Liver (tissue), 7 donors: ENCODE measurements at regions not wholly inside any gene's neighbourhood (a gene's known extent, or its start where the extent isn't known, plus 50 kb on each side); places are given as distances from the start of the nearest gene placed in this dataset.
"Not testable (repeated sequence)": the region's sequence is repeated elsewhere in the genome, so short reads cannot be mapped to it uniquely, and the experiment has no call there.

Experiments
- DNase-seq: peaks from one replicate; pipeline ENCODE4 v3.0.0-alpha.2; 2017; ENCODE audit warnings: low spot score
- H3K27ac ChIP-seq, 2 donors: one replicate each; pipeline ENCODE4 v1.7.0; 2013; ENCODE audit warnings: inconsistent platforms in 2 of 2, low read length in 2 of 2, control low read depth in 1 of 2, low read depth in 1 of 2, mild to moderate bottlenecking in 1 of 2
- H3K27me3 ChIP-seq, 4 donors: one replicate each; pipeline versions ENCODE4 v1.6.1 to v1.7.0; 2013; ENCODE audit warnings: low read length in 3 of 4, inconsistent platforms in 1 of 4, mild to moderate bottlenecking in 1 of 4, moderate library complexity in 1 of 4; ENCODE audit not compliant: control insufficient read depth in 4 of 4, insufficient read depth in 4 of 4
- H3K36me3 ChIP-seq, 4 donors: one replicate each; pipeline versions ENCODE4 v1.6.1 to v1.7.0; 2013; ENCODE audit warnings: low read length in 3 of 4, mild to moderate bottlenecking in 3 of 4, low read depth in 1 of 4, moderate library complexity in 1 of 4; ENCODE audit not compliant: control insufficient read depth in 4 of 4, insufficient read depth in 3 of 4
- H3K4me1 ChIP-seq, 4 donors: one replicate each; pipeline versions ENCODE4 v1.6.1 to v1.7.0; 2013; ENCODE audit warnings: low read length in 3 of 4, mild to moderate bottlenecking in 3 of 4, moderate library complexity in 1 of 4; ENCODE audit not compliant: control insufficient read depth in 4 of 4, insufficient read depth in 4 of 4
- H3K4me3 ChIP-seq, 3 donors: one replicate each; pipeline versions ENCODE4 v1.6.1 to v1.7.0; 2013; ENCODE audit warnings: low read length in 3 of 3, control low read depth in 1 of 3, low read depth in 1 of 3, mild to moderate bottlenecking in 1 of 3
- H3K9ac ChIP-seq, 2 donors: one replicate each; pipeline ENCODE4 v1.7.0; 2013; ENCODE audit warnings: low read length in 2 of 2, mild to moderate bottlenecking in 2 of 2, moderate library complexity in 2 of 2, control low read depth in 1 of 2, low read depth in 1 of 2
- H3K9me3 ChIP-seq, 4 donors: one replicate each; pipeline versions ENCODE4 v1.6.1 to v1.7.0; 2013; ENCODE audit warnings: low read length in 3 of 4; ENCODE audit not compliant: control insufficient read depth in 4 of 4
- FOXA1 ChIP-seq: IDR thresholded peaks from 2 replicates; pipeline ENCODE4 v1.6.1; 2016; ENCODE audit warnings: antibody characterized with exemption
- GABPA ChIP-seq, 2 donors: IDR thresholded peaks in 1 of 2; conservative IDR thresholded peaks in 1 of 2; 2 replicates each; pipeline ENCODE4 v1.6.1; 2016; ENCODE audit warnings: antibody characterized with exemption in 2 of 2, mild to moderate bottlenecking in 1 of 2, moderate library complexity in 1 of 2
- HNF4A ChIP-seq, 2 donors: conservative IDR thresholded peaks; 2 replicates each; pipeline ENCODE4 v1.6.1; 2016; ENCODE audit warnings: antibody characterized with exemption in 2 of 2, mild to moderate bottlenecking in 2 of 2
- NR2F2 ChIP-seq: IDR thresholded peaks from 2 replicates; pipeline ENCODE4 v1.6.1; 2016; ENCODE audit warnings: antibody characterized with exemption
- RAD21 ChIP-seq, 2 donors: IDR thresholded peaks; 2 replicates each; pipeline ENCODE4 v1.6.1; 2016; ENCODE audit warnings: antibody characterized with exemption in 2 of 2, mild to moderate bottlenecking in 2 of 2
- REST ChIP-seq: IDR thresholded peaks from 2 replicates; pipeline ENCODE4 v1.6.1; 2016; ENCODE audit warnings: antibody characterized with exemption, mild to moderate bottlenecking
- SP1 ChIP-seq: IDR thresholded peaks from 2 replicates; pipeline ENCODE4 v1.6.1; 2018; ENCODE audit warnings: antibody characterized with exemption, mild to moderate bottlenecking
- YY1 ChIP-seq: IDR thresholded peaks from 2 replicates; pipeline ENCODE4 v1.6.1; 2016; ENCODE audit warnings: antibody characterized with exemption, mild to moderate bottlenecking
- WGBS: extraction: QIAGEN DNeasy Blood & Tissue Kit; methylation state at CpG from one replicate; pipeline ENCODE4 v1.1.7; 2013; 5-methylcytosine and 5-hydroxymethylcytosine counted together
- TF ChIP-seq, protein P1 (sequence below): IDR thresholded peaks from 2 replicates; pipeline ENCODE4 v1.6.1; 2016; ENCODE audit warnings: antibody characterized with exemption
- donor health status: healthy.
- donor health status: healthy.
- donor health status: healthy.
- donor health status: healthy.

GRCh38 chrX:960821-961220, 251.6 kb downstream of the CRLF2 start (continued):
- TF ChIP-seq REST (no peak), GABPA (IDR thresholded peaks at IDR 0.05 in 1 of 2, conservative IDR thresholded peaks at IDR 0.05 in 1 of 2) (no peak), HNF4A (conservative IDR thresholded peaks at IDR 0.05) (no peak), RAD21 (IDR thresholded peaks at IDR 0.05) (no peak)

- Histone ChIP-seq H3K27ac (no peak overlapping the region), H3K36me3 (no peaks in the 10 kb centered on the region), H3K9me3 (peaks cover 0 to 4% (median 0%) of the 10 kb centered on the region in 4 donors), H3K4me3 (no peak overlapping the region), H3K9ac (no peak overlapping the region), H3K4me1 (no peaks in the 10 kb centered on the region), H3K27me3 (no peaks in the 10 kb centered on the region)
- DNase-seq: no peak
- 77% methylated on average over 10 of the region's 10 CpGs for WGBS
- TF ChIP-seq GABPA (IDR thresholded peaks at IDR 0.05 in 1 of 2, conservative IDR thresholded peaks at IDR 0.05 in 1 of 2) (no peak), RAD21 (IDR thresholded peaks at IDR 0.05) (no peak), REST (no peak), FOXA1 (no peak), HNF4A (conservative IDR thresholded peaks at IDR 0.05) (no peak), NR2F2 (no peak), SP1 (no peak), YY1 (no peak)
- TF ChIP-seq, protein P1, sequence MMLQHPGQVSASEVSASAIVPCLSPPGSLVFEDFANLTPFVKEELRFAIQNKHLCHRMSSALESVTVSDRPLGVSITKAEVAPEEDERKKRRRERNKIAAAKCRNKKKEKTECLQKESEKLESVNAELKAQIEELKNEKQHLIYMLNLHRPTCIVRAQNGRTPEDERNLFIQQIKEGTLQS: no peak
Observed at GRCh38 chrX:959595-959994, 252.9 kb downstream of the CRLF2 start.

GRCh38 chrX:955168-955781, 257.2 kb downstream of the CRLF2 start:
- H3K9ac ChIP-seq, H3K27me3 ChIP-seq, H3K27ac ChIP-seq, H3K36me3 ChIP-seq, H3K9me3 ChIP-seq, H3K4me3 ChIP-seq, H3K4me1 ChIP-seq, DNase-seq: not testable (repeated sequence)
- WGBS: 37% methylated on average over 1 of the region's 1 CpG
